ENCODE measurements at regions not wholly inside any gene's neighbourhood (a gene's known extent, or its start where the extent isn't known, plus 50 kb on each side); places are given as distances from the start of the nearest gene placed in this dataset.

- no peak for TF ChIP-seq EZH2 (IDR thresholded peaks at IDR 0.05; ENCODE audit: low read length, unreplicated experiment)
- TF ChIP-seq EZH2phosphoT487 (IDR thresholded peaks at IDR 0.05; ENCODE audit: borderline replicate concordance, low read length), result no peak
- no peak for TF ChIP-seq CTCF (conservative IDR thresholded peaks at IDR 0.05; ENCODE audit: low read depth, low read length)
- no peaks in the 10 kb centered on the region for H4K20me1 ChIP-seq (ENCODE audit: low read length)
- CTCF ChIA-PET, result no interaction called here
- H2AFZ ChIP-seq (ENCODE audit: low read length), result no peak overlapping the region
- no peaks in the 10 kb centered on the region for H3K79me2 ChIP-seq (ENCODE audit: low read length)
- POLR2A ChIA-PET (ENCODE audit: unreplicated experiment), result interaction anchor here (0.6 kb wide), 1 partner anchor 24 kb away, joined by 3 read pairs; no protein-coding TSS in a partner anchor
- H3K4me1 ChIP-seq (ENCODE audit: insufficient read depth, low read length), result peaks cover 5% of the 10 kb centered on the region; the same call in 1 of the 2 replicates
- H3K4me2 ChIP-seq (ENCODE audit: low read length), result no peak overlapping the region
- H3K36me3 ChIP-seq (ENCODE audit: low read depth, low read length), result no peaks in the 10 kb centered on the region
- no peaks in the 10 kb centered on the region for H3F3A ChIP-seq (ENCODE audit: low read length, unreplicated experiment)
- no peak overlapping the region for H3K9ac ChIP-seq (ENCODE audit: low read length)
- intact Hi-C loops (cut with micrococcal nuclease), result no loop called here
- DNase-seq (peak; percentile 7), ATAC-seq (no peak)
- no peaks in the 10 kb centered on the region for H3K9me2 ChIP-seq (replicated peaks; ENCODE audit: low read length)
- no TSS peak for BruUV-seq (replicated peaks)
- no peaks in the 10 kb centered on the region for H3K27me3 ChIP-seq (ENCODE audit: low read length)
- H3K4me3 ChIP-seq (ENCODE audit: low read length), result no peak overlapping the region
- H3K9me3 ChIP-seq (ENCODE audit: low read length), result no peaks in the 10 kb centered on the region
- H3K27ac ChIP-seq (ENCODE audit: low read length), result no peak overlapping the region
Measured at GRCh38 chr13:85650613-85651012, 148.6 kb downstream of the SLITRK6 start.

- H2AFZ ChIP-seq (ENCODE audit: low read length), result no peak overlapping the region
- no peaks in the 10 kb centered on the region for H3K9me2 ChIP-seq (replicated peaks; ENCODE audit: low read length)
- ATAC-seq, result no peak
- no peak overlapping the region for H3K9ac ChIP-seq (ENCODE audit: low read length)
- BruUV-seq (replicated peaks), result no TSS peak
- no peaks in the 10 kb centered on the region for H3F3A ChIP-seq (ENCODE audit: low read length, unreplicated experiment)
- no peaks in the 10 kb centered on the region for H3K36me3 ChIP-seq (ENCODE audit: low read depth, low read length)
- no peaks in the 10 kb centered on the region for H4K20me1 ChIP-seq (ENCODE audit: low read length)
- no peak overlapping the region for H3K27ac ChIP-seq (ENCODE audit: low read length)
- no peaks in the 10 kb centered on the region for H3K79me2 ChIP-seq (ENCODE audit: low read length)
- H3K27me3 ChIP-seq (ENCODE audit: low read length), result no peaks in the 10 kb centered on the region
- CTCF ChIA-PET, result no interaction called here
- no peak for TF ChIP-seq EZH2phosphoT487 (IDR thresholded peaks at IDR 0.05; ENCODE audit: borderline replicate concordance, low read length)
- TF ChIP-seq CTCF (conservative IDR thresholded peaks at IDR 0.05; ENCODE audit: low read depth, low read length), result no peak
- TF ChIP-seq EZH2 (IDR thresholded peaks at IDR 0.05; ENCODE audit: low read length, unreplicated experiment), result no peak
- no peak overlapping the region for H3K4me2 ChIP-seq (ENCODE audit: low read length)
- DNase-seq, result no peak
- H3K4me3 ChIP-seq (ENCODE audit: low read length), result no peak overlapping the region
- POLR2A ChIA-PET (ENCODE audit: unreplicated experiment), result no interaction called here
- no peaks in the 10 kb centered on the region for H3K4me1 ChIP-seq (ENCODE audit: insufficient read depth, low read length)
- intact Hi-C loops (cut with micrococcal nuclease), result no loop called here
- no peaks in the 10 kb centered on the region for H3K9me3 ChIP-seq (ENCODE audit: low read length)
Measured at GRCh38 chr13:85640727-85641126, 158.5 kb downstream of the SLITRK6 start.

GRCh38 chr13:85638815-85639393 lies 160.3 kb downstream of the SLITRK6 start:
- POLR2A ChIA-PET (ENCODE audit: unreplicated experiment), result no interaction called here
- DNase-seq (no peak), ATAC-seq (no peak)
- CTCF ChIA-PET, result no interaction called here
- no TSS peak for BruUV-seq (replicated peaks)
- Histone ChIP-seq H3K4me3 (ENCODE audit: low read length) (no peak overlapping the region), H3K9me3 (ENCODE audit: low read length) (no peaks in the 10 kb centered on the region), H3F3A (ENCODE audit: low read length, unreplicated experiment) (no peaks in the 10 kb centered on the region), H4K20me1 (ENCODE audit: low read length) (no peaks in the 10 kb centered on the region), H3K79me2 (ENCODE audit: low read length) (no peaks in the 10 kb centered on the region), H3K4me1 (ENCODE audit: insufficient read depth, low read length) (no peaks in the 10 kb centered on the region), H3K27me3 (ENCODE audit: low read length) (no peaks in the 10 kb centered on the region), H3K4me2 (ENCODE audit: low read length) (no peak overlapping the region), H3K27ac (ENCODE audit: low read length) (no peak overlapping the region), H3K9ac (ENCODE audit: low read length) (no peak overlapping the region), H2AFZ (ENCODE audit: low read length) (no peak overlapping the region), H3K9me2 (replicated peaks; ENCODE audit: low read length) (no peaks in the 10 kb centered on the region), H3K36me3 (ENCODE audit: low read depth, low read length) (no peaks in the 10 kb centered on the region)
- TF ChIP-seq CTCF (conservative IDR thresholded peaks at IDR 0.05; ENCODE audit: low read depth, low read length) (no peak), EZH2 (IDR thresholded peaks at IDR 0.05; ENCODE audit: low read length, unreplicated experiment) (no peak), EZH2phosphoT487 (IDR thresholded peaks at IDR 0.05; ENCODE audit: borderline replicate concordance, low read length) (no peak)
- intact Hi-C loops (cut with micrococcal nuclease), result no loop called here
